ENCODE measurements at regions not wholly inside any gene's neighbourhood (a gene's known extent, or its start where the extent isn't known, plus 50 kb on each side); places are given as distances from the start of the nearest gene placed in this dataset.

- Mint-ChIP-seq H3K9me3 (ENCODE audit: unreplicated experiment) (no peaks in the 10 kb centered on the region), H3K36me3 (ENCODE audit: insufficient read depth, unreplicated experiment) (no peaks in the 10 kb centered on the region), H3K4me3 (ENCODE audit: unreplicated experiment) (no peak overlapping the region), H3K27ac (ENCODE audit: unreplicated experiment) (no peak overlapping the region), H3K4me1 (ENCODE audit: low read depth, unreplicated experiment) (peaks cover 6% of the 10 kb centered on the region), H3K27me3 (ENCODE audit: insufficient read depth, unreplicated experiment) (no peaks in the 10 kb centered on the region)
- ChIA-PET CTCF (no interaction called here), POLR2A (no interaction called here)
- DNase-seq = no peak
- H3K4me1 ChIP-seq = no peaks in the 10 kb centered on the region
- intact Hi-C loops (cut with micrococcal nuclease; ENCODE audit: unreplicated experiment) = no loop called here
- H3K4me3 ChIP-seq (ENCODE audit: low read depth, low read length) = no peak overlapping the region
- H3K36me3 ChIP-seq (ENCODE audit: control insufficient read depth, insufficient read depth, low read length) = no peaks in the 10 kb centered on the region
- no peaks in the 10 kb centered on the region for H3K9me3 ChIP-seq
- no peaks in the 10 kb centered on the region for H3K27me3 ChIP-seq (replicated peaks; ENCODE audit: control insufficient read depth, insufficient read depth, low read length)
- no TSS peak for BruUV-seq (replicated peaks)
- no peak for TF ChIP-seq CTCF (IDR thresholded peaks at IDR 0.05; ENCODE audit: insufficient read depth in 1 of 2, low read depth in 1 of 2, low read length in 1 of 2, severe bottlenecking in 1 of 2, unreplicated experiment in 1 of 2)
Observed at GRCh38 chr4:30973993-30974392, 253.8 kb downstream of the PCDH7 start.

GRCh38 chr4:30979402-30979801 lies 259.2 kb downstream of the PCDH7 start:
- POLR2A ChIA-PET = no interaction called here

GRCh38 chr4:30989508-30989907 lies 269.3 kb downstream of the PCDH7 start:
- no peak for TF ChIP-seq CTCF (IDR thresholded peaks at IDR 0.05; ENCODE audit: insufficient read depth in 1 of 2, low read depth in 1 of 2, low read length in 1 of 2, severe bottlenecking in 1 of 2, unreplicated experiment in 1 of 2)
- Histone ChIP-seq H3K9me3 (no peaks in the 10 kb centered on the region), H3K36me3 (ENCODE audit: control insufficient read depth, insufficient read depth, low read length) (no peaks in the 10 kb centered on the region), H3K4me1 (no peaks in the 10 kb centered on the region), H3K4me3 (ENCODE audit: low read depth, low read length) (no peak overlapping the region), H3K27me3 (replicated peaks; ENCODE audit: control insufficient read depth, insufficient read depth, low read length) (no peaks in the 10 kb centered on the region)
- Mint-ChIP-seq H3K4me3 (ENCODE audit: unreplicated experiment) (no peak overlapping the region), H3K4me1 (ENCODE audit: low read depth, unreplicated experiment) (no peaks in the 10 kb centered on the region), H3K9me3 (ENCODE audit: unreplicated experiment) (no peaks in the 10 kb centered on the region), H3K27me3 (ENCODE audit: insufficient read depth, unreplicated experiment) (no peaks in the 10 kb centered on the region), H3K27ac (ENCODE audit: unreplicated experiment) (no peak overlapping the region), H3K36me3 (ENCODE audit: insufficient read depth, unreplicated experiment) (no peaks in the 10 kb centered on the region)
- BruUV-seq (replicated peaks) = no TSS peak
- CTCF ChIA-PET = no interaction called here
- DNase-seq = no peak
- POLR2A ChIA-PET = no interaction called here
- intact Hi-C loops (cut with micrococcal nuclease; ENCODE audit: unreplicated experiment) = no loop called here

More at GRCh38 chr4:30979402-30979801, 259.2 kb downstream of the PCDH7 start:
- H3K36me3 ChIP-seq (ENCODE audit: control insufficient read depth, insufficient read depth, low read length) = no peaks in the 10 kb centered on the region
- H3K4me1 Mint-ChIP-seq (ENCODE audit: low read depth, unreplicated experiment) = no peaks in the 10 kb centered on the region
- intact Hi-C loops (cut with micrococcal nuclease; ENCODE audit: unreplicated experiment) = no loop called here
- no peak for TF ChIP-seq CTCF (IDR thresholded peaks at IDR 0.05; ENCODE audit: insufficient read depth in 1 of 2, low read depth in 1 of 2, low read length in 1 of 2, severe bottlenecking in 1 of 2, unreplicated experiment in 1 of 2)
- CTCF ChIA-PET = no interaction called here
- no peaks in the 10 kb centered on the region for H3K4me1 ChIP-seq
- H3K27ac Mint-ChIP-seq (ENCODE audit: unreplicated experiment) = no peak overlapping the region
- no TSS peak for BruUV-seq (replicated peaks)
- no peaks in the 10 kb centered on the region for H3K36me3 Mint-ChIP-seq (ENCODE audit: insufficient read depth, unreplicated experiment)
- H3K9me3 ChIP-seq = no peaks in the 10 kb centered on the region
- H3K9me3 Mint-ChIP-seq (ENCODE audit: unreplicated experiment) = no peaks in the 10 kb centered on the region
- no peak overlapping the region for H3K4me3 Mint-ChIP-seq (ENCODE audit: unreplicated experiment)
- no peaks in the 10 kb centered on the region for H3K27me3 Mint-ChIP-seq (ENCODE audit: insufficient read depth, unreplicated experiment)
- H3K4me3 ChIP-seq (ENCODE audit: low read depth, low read length) = no peak overlapping the region
- DNase-seq = no peak
- no peaks in the 10 kb centered on the region for H3K27me3 ChIP-seq (replicated peaks; ENCODE audit: control insufficient read depth, insufficient read depth, low read length)

Data from Caco-2 (cell line).